Left ventricle myocardium inferior (tissue), 1 donor: ENCODE measurements at regions not wholly inside any gene's neighbourhood (a gene's known extent, or its start where the extent isn't known, plus 50 kb on each side); places are given as distances from the start of the nearest gene placed in this dataset.

Experiments
- DNase-seq: peaks from one replicate; pipeline ENCODE4 v3.0.0-alpha.2; 2020
- H3K27ac ChIP-seq: fragments of 200-600 bp; replicated peaks from 2 replicates; pipeline ENCODE4 v1.8.0; 2021
- H3K27me3 ChIP-seq: fragments of 200-600 bp; 2 replicates; pipeline ENCODE4 v1.8.0; 2021; ENCODE audit warnings: low read depth
- H3K36me3 ChIP-seq: fragments of 200-600 bp; 2 replicates; pipeline ENCODE4 v1.8.0; 2021
- H3K4me1 ChIP-seq: fragments of 200-600 bp; 2 replicates; pipeline ENCODE4 v1.8.0; 2021
- H3K4me3 ChIP-seq: fragments of 200-600 bp; 2 replicates; pipeline ENCODE4 v1.8.0; 2021; ENCODE audit warnings: mild to moderate bottlenecking, moderate library complexity
- H3K9me3 ChIP-seq: fragments of 200-600 bp; replicated peaks from 2 replicates; pipeline ENCODE4 v1.8.0; 2021
- intact Hi-C: fragments of 100-400 bp; cut with micrococcal nuclease; formaldehyde crosslinking; loops from one replicate; pipeline ENCODE4 v1.11.0; 2022
- TF ChIP-seq, protein P1 (sequence below): fragments of 200-600 bp; IDR thresholded peaks from 2 replicates; pipeline ENCODE4 v1.8.0; 2021; ENCODE audit warnings: antibody characterized with exemption, mild to moderate bottlenecking, borderline replicate concordance
- donor health status: DM: no; HTN: yes; CAD: no; lungs with severe emphysema.

DNA sequence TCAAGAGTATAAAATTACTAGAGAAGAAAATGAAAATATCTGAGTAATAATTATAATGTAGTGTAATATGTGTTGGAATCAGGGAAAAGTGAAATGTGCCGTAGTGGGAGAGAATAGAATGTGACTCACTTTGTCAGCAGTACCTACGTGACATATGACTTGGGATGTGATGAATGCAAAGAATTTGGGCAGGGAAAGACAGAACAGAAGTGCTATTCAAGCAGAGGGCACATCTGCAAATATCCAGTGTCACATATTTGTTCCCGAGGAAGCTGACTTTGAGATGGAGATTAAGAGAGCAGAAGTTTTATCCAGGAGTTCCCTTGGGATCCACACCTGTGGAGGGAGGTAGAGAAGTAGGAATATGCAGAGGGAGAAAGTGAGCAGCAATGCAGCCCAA, 69.3 kb upstream of the HS3ST1 start:
- intact Hi-C loops: no loop called here
- H3K27ac ChIP-seq: no peak overlapping the region
- TF ChIP-seq, protein P1, sequence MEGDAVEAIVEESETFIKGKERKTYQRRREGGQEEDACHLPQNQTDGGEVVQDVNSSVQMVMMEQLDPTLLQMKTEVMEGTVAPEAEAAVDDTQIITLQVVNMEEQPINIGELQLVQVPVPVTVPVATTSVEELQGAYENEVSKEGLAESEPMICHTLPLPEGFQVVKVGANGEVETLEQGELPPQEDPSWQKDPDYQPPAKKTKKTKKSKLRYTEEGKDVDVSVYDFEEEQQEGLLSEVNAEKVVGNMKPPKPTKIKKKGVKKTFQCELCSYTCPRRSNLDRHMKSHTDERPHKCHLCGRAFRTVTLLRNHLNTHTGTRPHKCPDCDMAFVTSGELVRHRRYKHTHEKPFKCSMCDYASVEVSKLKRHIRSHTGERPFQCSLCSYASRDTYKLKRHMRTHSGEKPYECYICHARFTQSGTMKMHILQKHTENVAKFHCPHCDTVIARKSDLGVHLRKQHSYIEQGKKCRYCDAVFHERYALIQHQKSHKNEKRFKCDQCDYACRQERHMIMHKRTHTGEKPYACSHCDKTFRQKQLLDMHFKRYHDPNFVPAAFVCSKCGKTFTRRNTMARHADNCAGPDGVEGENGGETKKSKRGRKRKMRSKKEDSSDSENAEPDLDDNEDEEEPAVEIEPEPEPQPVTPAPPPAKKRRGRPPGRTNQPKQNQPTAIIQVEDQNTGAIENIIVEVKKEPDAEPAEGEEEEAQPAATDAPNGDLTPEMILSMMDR: no peak
- no peaks in the 10 kb centered on the region for H3K36me3 ChIP-seq
- H3K4me3 ChIP-seq: no peak overlapping the region
- peaks cover 27% of the 10 kb centered on the region for H3K9me3 ChIP-seq
- H3K4me1 ChIP-seq: peaks cover 3% of the 10 kb centered on the region
- H3K27me3 ChIP-seq: no peaks in the 10 kb centered on the region
- DNase-seq: no peak

DNA sequence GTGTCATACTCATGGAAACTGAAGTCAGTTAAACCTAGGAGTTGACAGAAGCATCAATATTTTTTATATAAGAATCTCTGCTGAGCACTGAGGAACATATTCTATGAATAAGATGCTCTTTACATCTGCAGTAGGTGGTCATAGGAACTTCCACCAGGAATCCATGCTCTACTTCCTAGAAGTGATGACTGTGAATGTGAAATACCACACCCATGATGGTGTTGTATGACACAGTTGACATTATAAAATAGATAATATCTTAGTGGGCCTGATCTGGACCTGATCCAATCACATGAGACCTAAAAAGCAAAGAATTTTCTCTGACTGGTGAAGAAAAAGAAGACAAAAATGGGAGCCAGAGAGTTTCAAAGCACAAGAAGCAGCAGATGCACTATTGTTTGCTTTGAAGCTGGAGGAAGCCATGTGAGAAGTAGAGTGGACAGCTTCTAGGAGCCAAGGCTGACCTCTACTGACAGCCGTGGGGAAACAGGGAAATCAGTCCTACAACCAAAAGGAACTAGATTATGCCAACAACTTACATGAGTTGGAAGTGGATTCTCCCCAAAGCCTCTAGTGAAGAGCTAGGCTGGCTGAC, 68.6 kb upstream of the HS3ST1 start:
- H3K9me3 ChIP-seq: peaks cover 32% of the 10 kb centered on the region
- H3K4me3 ChIP-seq: no peak overlapping the region
- no peaks in the 10 kb centered on the region for H3K4me1 ChIP-seq
- DNase-seq: no peak
- no peaks in the 10 kb centered on the region for H3K36me3 ChIP-seq
- H3K27ac ChIP-seq: no peak overlapping the region
- TF ChIP-seq, protein P1: no peak
- intact Hi-C loops: no loop called here
- H3K27me3 ChIP-seq: no peaks in the 10 kb centered on the region

DNA sequence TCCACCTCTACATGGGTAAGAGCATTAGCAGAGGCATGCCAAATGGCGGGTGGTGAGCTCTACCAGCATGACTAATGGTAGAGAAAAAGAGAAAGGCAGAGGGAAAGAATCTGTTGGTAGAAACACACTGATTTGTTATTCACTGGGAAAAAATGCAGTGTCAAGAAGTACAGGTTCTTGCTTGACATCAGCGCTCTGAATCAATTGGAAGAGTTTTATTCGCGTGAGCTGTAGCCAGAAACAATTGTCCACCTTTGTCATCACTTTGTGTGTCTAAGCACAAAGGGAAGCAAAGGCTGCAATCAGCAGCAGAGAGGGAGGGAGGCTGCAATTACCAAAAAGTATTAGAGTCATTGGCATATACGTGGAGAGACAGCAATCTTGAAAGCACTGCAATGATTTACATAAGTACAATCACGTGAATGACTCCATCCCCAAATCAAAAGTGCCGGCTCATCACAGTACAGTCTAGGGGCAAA, 67.7 kb upstream of the HS3ST1 start:
- Histone ChIP-seq H3K4me3 (no peak overlapping the region), H3K4me1 (no peaks in the 10 kb centered on the region), H3K36me3 (no peaks in the 10 kb centered on the region), H3K9me3 (peaks cover 32% of the 10 kb centered on the region), H3K27me3 (no peaks in the 10 kb centered on the region), H3K27ac (no peak overlapping the region)
- no peak for DNase-seq
- intact Hi-C loops: no loop called here
- TF ChIP-seq, protein P1: no peak

DNA sequence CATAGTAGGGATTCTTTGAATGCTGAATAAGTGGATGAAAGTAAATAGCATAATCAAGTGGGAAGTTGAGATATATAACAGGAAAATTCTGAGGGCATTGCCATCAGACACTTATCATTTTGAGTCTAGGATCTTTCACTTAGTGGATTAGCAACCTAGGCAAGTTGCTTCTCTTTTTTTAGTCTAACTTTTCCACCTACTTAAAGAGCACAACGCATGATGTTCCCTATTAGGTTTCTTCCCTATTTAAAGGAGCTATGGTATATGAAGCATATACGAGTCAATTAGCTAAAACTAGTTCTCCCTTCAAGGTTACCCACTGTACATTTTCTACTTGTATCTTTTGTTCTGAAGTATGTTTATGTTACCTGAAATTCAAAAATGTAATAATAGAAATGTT, 67.1 kb upstream of the HS3ST1 start:
- no peaks in the 10 kb centered on the region for H3K4me1 ChIP-seq
- H3K9me3 ChIP-seq: peaks cover 32% of the 10 kb centered on the region
- H3K36me3 ChIP-seq: no peaks in the 10 kb centered on the region
- no peak overlapping the region for H3K4me3 ChIP-seq
- TF ChIP-seq, protein P1: no peak
- no peaks in the 10 kb centered on the region for H3K27me3 ChIP-seq
- intact Hi-C loops: no loop called here
- DNase-seq: no peak
- no peak overlapping the region for H3K27ac ChIP-seq

DNA sequence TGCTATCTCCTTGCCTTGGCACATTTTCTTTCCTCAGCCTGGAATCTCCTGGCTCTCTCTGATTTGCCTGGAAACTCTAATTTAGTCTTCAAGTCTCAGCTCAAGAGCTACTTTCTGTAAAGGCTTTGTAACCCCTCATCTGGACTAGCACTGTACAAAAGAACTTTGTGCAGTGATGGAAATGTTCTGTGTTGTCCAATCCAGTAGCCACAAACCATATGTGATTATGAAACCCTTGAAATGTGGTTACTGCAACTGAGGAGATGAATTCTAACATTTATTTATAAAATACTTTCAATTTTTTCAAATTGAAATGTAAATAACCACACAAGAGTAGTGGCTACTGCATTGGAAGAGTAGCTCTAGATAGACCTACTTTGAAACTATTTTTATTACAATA, 66.6 kb upstream of the HS3ST1 start:
- TF ChIP-seq, protein P1: no peak
- Histone ChIP-seq H3K4me3 (no peak overlapping the region), H3K4me1 (no peaks in the 10 kb centered on the region), H3K27ac (no peak overlapping the region), H3K27me3 (no peaks in the 10 kb centered on the region), H3K9me3 (peaks cover 32% of the 10 kb centered on the region), H3K36me3 (no peaks in the 10 kb centered on the region)
- intact Hi-C loops: no loop called here
- no peak for DNase-seq
